ENCODE measurements at regions not wholly inside any gene's neighbourhood (a gene's known extent, or its start where the extent isn't known, plus 50 kb on each side); places are given as distances from the start of the nearest gene placed in this dataset.
"Not testable (repeated sequence)": the region's sequence is repeated elsewhere in the genome, so short reads cannot be mapped to it uniquely, and the experiment has no call there.

DNA sequence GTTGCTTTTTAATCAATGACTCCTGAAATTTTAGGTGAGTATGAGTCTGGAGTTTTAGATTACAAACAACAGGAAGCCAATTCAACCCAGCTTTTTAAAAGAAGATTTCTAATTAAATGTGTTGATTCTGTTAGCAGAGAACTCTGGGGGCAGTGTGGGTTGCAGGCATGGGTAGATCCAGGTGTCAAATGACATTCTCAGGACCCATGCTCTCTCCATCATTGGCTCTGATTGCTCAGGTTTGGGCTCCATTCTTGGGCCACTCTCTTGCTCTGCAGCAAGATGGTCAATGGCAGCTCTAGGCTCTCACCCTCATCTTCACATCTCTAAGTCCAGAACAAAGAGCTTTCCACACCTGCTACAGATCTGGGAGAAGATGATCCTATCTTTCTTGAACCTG is 463.7 kb downstream of the PREX1 start:
- no peaks in the 10 kb centered on the region for H3K4me1 ChIP-seq (ENCODE audit: control insufficient read depth in 1 of 2, insufficient read depth in 2 of 2, low read length in 2 of 2)
- H3K36me3 ChIP-seq (ENCODE audit: control insufficient read depth in 1 of 2, insufficient read depth in 2 of 2, low read length in 2 of 2): no peaks in the 10 kb centered on the region
- no peak overlapping the region for H3K27ac ChIP-seq (ENCODE audit: low read depth, low read length)
- H3K9me3 ChIP-seq (ENCODE audit: control insufficient read depth in 1 of 2, low read length in 2 of 2): peaks cover 0 to 5% of the 10 kb centered on the region in 2 donors
- H3K9ac ChIP-seq (ENCODE audit: low read depth in 1 of 2, low read length in 2 of 2): no peak overlapping the region
- no peak overlapping the region for H3K4me3 ChIP-seq (ENCODE audit: low read depth in 1 of 2, low read length in 2 of 2)
- peaks cover 0 to 7% of the 10 kb centered on the region in 2 donors for H3K27me3 ChIP-seq (ENCODE audit: control insufficient read depth in 1 of 2, insufficient read depth in 2 of 2, low read length in 2 of 2)

DNA sequence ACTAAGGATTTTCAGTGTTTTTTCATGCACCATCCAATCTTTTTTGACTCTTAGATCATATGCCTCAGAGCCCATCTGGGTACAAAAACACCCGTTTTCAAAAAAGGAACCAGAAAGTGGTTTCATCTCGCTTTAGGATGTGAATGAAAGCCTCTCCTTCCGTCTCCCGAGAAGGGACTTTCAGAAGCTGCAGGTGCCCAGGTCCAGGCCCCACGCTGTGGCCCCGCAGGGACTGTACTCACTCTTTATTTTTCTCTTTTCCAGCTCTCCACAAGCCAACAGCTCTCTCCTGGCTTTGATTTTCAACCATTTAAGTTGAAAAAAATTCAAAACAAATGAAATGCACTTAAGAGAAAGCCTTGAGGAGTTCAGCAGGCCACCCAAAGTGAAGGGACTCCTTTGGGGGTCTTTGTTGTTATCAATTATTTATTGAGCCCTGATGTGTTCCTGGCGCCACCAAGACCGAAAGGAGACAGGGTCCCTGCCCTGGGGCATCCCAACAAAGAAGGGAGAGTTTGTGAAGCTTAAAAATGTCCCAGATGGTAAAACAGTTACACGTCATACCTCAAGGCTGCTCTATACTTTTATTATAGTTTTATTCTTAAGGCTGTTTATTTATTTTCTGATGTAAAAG is 467.3 kb downstream of the PREX1 start:
- Histone ChIP-seq H3K9me3 (ENCODE audit: control insufficient read depth in 1 of 2, low read length in 2 of 2) (no peaks in the 10 kb centered on the region), H3K27ac (ENCODE audit: low read depth, low read length) (no peak overlapping the region), H3K27me3 (ENCODE audit: control insufficient read depth in 1 of 2, insufficient read depth in 2 of 2, low read length in 2 of 2) (no peaks in the 10 kb centered on the region), H3K4me1 (ENCODE audit: control insufficient read depth in 1 of 2, insufficient read depth in 2 of 2, low read length in 2 of 2) (no peaks in the 10 kb centered on the region), H3K9ac (ENCODE audit: low read depth in 1 of 2, low read length in 2 of 2) (no peak overlapping the region), H3K4me3 (ENCODE audit: low read depth in 1 of 2, low read length in 2 of 2) (no peak overlapping the region), H3K36me3 (ENCODE audit: control insufficient read depth in 1 of 2, insufficient read depth in 2 of 2, low read length in 2 of 2) (no peaks in the 10 kb centered on the region)

DNA sequence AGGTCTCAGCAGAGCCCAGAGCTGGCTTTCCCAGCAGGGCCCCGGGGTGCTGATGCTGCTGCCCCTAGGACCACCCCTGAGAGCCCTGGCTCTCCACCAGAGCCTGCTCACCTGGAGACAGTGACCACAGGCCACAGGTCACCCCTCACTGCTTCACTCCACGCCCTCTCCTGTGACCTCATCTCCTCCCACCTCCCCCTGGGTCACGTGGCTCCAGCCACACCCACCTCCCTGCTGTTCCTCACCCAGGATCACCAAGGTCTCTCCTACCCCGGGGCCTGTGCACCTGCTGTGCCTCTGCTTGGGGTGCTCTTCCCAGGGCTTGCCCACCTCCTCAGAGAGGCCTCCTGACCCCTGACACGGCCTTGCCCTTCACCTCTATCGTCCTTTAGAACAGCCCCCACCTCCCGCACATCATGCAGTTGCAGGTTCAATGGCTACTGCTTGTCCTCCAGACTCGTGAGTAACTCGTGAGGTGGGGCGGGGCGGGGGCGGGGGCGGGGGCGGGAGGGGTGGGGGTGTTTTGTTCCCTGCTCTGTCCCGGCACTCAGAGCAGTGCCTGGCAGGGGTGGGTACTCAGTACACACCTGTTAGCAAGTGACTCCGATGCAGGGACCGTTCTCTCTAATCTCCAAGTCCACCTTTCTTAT is 468.0 kb downstream of the PREX1 start:
- H3K27ac ChIP-seq (ENCODE audit: low read depth, low read length): no peak overlapping the region
- H3K4me3 ChIP-seq (ENCODE audit: low read depth in 1 of 2, low read length in 2 of 2): no peak overlapping the region
- no peak overlapping the region for H3K9ac ChIP-seq (ENCODE audit: low read depth in 1 of 2, low read length in 2 of 2)
- no peaks in the 10 kb centered on the region for H3K9me3 ChIP-seq (ENCODE audit: control insufficient read depth in 1 of 2, low read length in 2 of 2)
- no peaks in the 10 kb centered on the region for H3K36me3 ChIP-seq (ENCODE audit: control insufficient read depth in 1 of 2, insufficient read depth in 2 of 2, low read length in 2 of 2)
- no peaks in the 10 kb centered on the region for H3K27me3 ChIP-seq (ENCODE audit: control insufficient read depth in 1 of 2, insufficient read depth in 2 of 2, low read length in 2 of 2)
- no peaks in the 10 kb centered on the region for H3K4me1 ChIP-seq (ENCODE audit: control insufficient read depth in 1 of 2, insufficient read depth in 2 of 2, low read length in 2 of 2)

DNA sequence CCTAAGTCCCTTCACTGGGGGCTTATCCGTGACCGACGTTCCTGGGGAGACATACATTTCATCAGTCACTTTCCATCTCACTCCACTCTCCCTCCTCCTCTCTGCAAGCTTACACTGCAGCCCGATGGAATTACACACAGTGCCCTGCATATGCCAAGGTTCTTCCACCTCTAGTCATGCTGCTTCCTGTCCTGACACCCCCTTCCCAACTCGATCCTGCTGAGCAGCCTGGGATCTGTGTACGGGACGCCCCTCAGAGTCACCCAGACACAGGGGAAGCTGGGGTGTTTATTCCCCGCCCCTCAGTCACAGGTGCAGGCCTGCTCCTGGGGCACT is 468.8 kb downstream of the PREX1 start:
- not testable (repeated sequence) for H3K27ac ChIP-seq (ENCODE audit: low read depth, low read length); H3K36me3 ChIP-seq (ENCODE audit: control insufficient read depth in 1 of 2, insufficient read depth in 2 of 2, low read length in 2 of 2); H3K27me3 ChIP-seq (ENCODE audit: control insufficient read depth in 1 of 2, insufficient read depth in 2 of 2, low read length in 2 of 2); H3K9me3 ChIP-seq (ENCODE audit: control insufficient read depth in 1 of 2, low read length in 2 of 2); H3K9ac ChIP-seq (ENCODE audit: low read depth in 1 of 2, low read length in 2 of 2); H3K4me1 ChIP-seq (ENCODE audit: control insufficient read depth in 1 of 2, insufficient read depth in 2 of 2, low read length in 2 of 2); H3K4me3 ChIP-seq (ENCODE audit: low read depth in 1 of 2, low read length in 2 of 2)

DNA sequence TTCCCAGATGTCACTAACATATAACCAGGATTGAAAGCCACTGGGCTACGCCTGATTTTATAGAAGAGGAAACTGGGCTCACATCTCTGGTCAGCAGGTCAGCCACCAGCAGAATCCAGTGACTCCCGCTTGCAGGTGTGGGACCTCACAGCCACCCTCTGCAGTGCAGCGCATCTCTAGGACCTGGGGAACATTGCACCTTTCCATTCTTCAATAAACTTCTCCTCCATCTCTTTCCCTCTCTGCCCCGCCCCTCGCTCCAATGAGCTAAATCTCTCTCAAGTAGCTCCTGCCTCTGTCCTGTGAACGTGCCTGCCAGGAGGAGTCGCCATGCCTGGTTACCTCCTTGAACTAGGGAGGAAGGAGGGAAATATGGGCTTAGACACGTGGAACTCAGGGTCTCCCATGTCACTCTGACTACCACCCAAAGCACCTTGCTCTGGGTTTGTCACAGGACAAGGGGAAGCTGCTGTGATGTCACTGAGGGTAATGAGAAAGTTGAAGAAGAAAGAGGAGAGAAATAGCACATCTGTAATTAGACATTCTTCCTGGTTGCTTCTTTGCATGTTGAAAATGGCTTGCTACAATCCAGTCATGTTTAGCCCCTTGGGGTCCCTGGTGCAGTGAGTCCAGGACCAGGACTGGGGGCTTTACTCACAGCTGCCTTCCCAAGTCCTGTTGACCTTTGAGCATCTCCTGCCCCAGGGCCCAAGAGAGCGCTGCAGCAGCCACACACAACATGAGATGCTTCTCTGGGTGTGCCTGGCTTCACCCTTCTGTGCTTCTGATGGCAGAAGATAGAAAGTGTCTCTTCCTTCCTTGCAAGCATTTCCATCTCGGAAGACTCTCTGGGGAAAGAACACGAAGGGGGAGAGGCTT is 469.4 kb downstream of the PREX1 start:
- Histone ChIP-seq H3K4me3 (ENCODE audit: low read depth in 1 of 2, low read length in 2 of 2) (no peak overlapping the region), H3K4me1 (ENCODE audit: control insufficient read depth in 1 of 2, insufficient read depth in 2 of 2, low read length in 2 of 2) (no peaks in the 10 kb centered on the region), H3K36me3 (ENCODE audit: control insufficient read depth in 1 of 2, insufficient read depth in 2 of 2, low read length in 2 of 2) (no peaks in the 10 kb centered on the region), H3K9ac (ENCODE audit: low read depth in 1 of 2, low read length in 2 of 2) (no peak overlapping the region), H3K9me3 (ENCODE audit: control insufficient read depth in 1 of 2, low read length in 2 of 2) (no peaks in the 10 kb centered on the region), H3K27me3 (ENCODE audit: control insufficient read depth in 1 of 2, insufficient read depth in 2 of 2, low read length in 2 of 2) (no peaks in the 10 kb centered on the region), H3K27ac (ENCODE audit: low read depth, low read length) (no peak overlapping the region)

DNA sequence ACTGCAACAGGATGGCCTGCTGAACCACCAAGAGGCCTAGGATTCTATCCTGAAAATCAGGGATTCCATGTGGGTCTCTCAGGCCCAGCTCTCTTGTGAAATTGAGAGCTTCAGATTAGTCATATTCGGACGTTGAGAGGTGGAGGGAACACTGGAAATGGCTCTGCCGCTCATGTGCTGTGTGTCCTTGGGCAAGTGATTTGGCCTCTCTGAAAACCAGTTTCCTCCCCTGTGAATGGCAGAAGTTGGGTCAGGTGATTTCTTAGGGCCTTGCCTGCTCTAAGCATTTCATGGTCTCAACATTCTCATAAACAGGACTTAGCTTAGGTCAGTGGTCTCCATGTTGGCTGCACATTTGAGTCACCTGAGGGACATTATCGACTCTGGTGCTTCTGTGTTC is 470.1 kb downstream of the PREX1 start:
- H3K27ac ChIP-seq (ENCODE audit: low read depth, low read length): no peak overlapping the region
- no peaks in the 10 kb centered on the region for H3K27me3 ChIP-seq (ENCODE audit: control insufficient read depth in 1 of 2, insufficient read depth in 2 of 2, low read length in 2 of 2)
- H3K36me3 ChIP-seq (ENCODE audit: control insufficient read depth in 1 of 2, insufficient read depth in 2 of 2, low read length in 2 of 2): no peaks in the 10 kb centered on the region
- no peaks in the 10 kb centered on the region for H3K4me1 ChIP-seq (ENCODE audit: control insufficient read depth in 1 of 2, insufficient read depth in 2 of 2, low read length in 2 of 2)
- H3K4me3 ChIP-seq (ENCODE audit: low read depth in 1 of 2, low read length in 2 of 2): no peak overlapping the region
- H3K9ac ChIP-seq (ENCODE audit: low read depth in 1 of 2, low read length in 2 of 2): no peak overlapping the region
- H3K9me3 ChIP-seq (ENCODE audit: control insufficient read depth in 1 of 2, low read length in 2 of 2): no peaks in the 10 kb centered on the region

DNA sequence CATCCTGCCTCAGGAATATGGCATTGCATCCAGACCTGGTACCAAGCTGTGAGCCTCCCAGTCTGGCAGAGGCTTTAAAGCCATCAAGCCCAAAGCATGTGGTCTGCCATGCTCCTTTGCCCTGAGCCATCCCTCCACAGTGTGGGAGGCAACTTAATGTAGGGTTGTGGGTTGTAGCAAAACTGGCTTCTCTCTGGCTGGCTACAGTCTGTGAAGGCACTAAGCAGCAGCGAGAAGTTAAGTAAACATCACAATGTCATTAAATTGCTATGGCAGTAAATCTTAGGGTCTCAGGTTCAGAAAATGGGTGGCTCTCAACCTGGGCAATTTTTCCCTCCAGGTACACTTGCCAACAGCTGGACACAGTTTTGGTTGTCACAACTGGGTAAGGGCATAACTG is 472.9 kb downstream of the PREX1 start:
- Histone ChIP-seq H3K36me3 (ENCODE audit: control insufficient read depth in 1 of 2, insufficient read depth in 2 of 2, low read length in 2 of 2) (no peaks in the 10 kb centered on the region), H3K4me1 (ENCODE audit: control insufficient read depth in 1 of 2, insufficient read depth in 2 of 2, low read length in 2 of 2) (no peaks in the 10 kb centered on the region), H3K9me3 (ENCODE audit: control insufficient read depth in 1 of 2, low read length in 2 of 2) (no peaks in the 10 kb centered on the region), H3K9ac (ENCODE audit: low read depth in 1 of 2, low read length in 2 of 2) (no peak overlapping the region), H3K4me3 (ENCODE audit: low read depth in 1 of 2, low read length in 2 of 2) (no peak overlapping the region), H3K27ac (ENCODE audit: low read depth, low read length) (no peak overlapping the region), H3K27me3 (ENCODE audit: control insufficient read depth in 1 of 2, insufficient read depth in 2 of 2, low read length in 2 of 2) (no peaks in the 10 kb centered on the region)

DNA sequence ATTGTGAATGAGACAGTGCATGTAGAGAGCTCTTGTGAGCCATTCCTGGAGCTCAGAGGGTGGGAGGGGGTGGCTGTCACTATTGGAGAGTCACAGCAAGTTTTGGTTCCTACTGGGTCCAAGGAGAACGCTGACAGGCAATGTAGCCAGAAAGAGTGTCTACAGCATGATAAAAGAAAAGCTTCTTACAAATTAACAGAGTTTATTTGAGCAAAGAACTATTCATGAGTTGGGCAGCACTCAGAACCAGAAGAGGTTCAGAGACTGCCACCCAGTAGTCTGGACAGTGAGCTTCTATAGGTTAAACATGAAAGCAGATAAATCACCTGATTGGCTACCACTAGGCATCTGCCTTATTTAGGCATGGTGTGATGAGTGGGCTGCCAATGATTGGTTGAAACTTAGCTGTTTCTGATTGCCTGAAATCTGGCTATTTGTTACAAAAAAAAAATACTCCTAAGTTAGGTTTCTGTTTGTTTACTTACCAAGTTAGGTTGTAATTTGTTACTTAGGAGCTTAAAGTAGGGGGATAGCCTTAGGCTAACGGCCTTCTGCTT is 473.4 kb downstream of the PREX1 start:
- Histone ChIP-seq H3K36me3 (ENCODE audit: control insufficient read depth in 1 of 2, insufficient read depth in 2 of 2, low read length in 2 of 2) (no peaks in the 10 kb centered on the region), H3K4me3 (ENCODE audit: low read depth in 1 of 2, low read length in 2 of 2) (no peak overlapping the region), H3K27me3 (ENCODE audit: control insufficient read depth in 1 of 2, insufficient read depth in 2 of 2, low read length in 2 of 2) (no peaks in the 10 kb centered on the region), H3K9me3 (ENCODE audit: control insufficient read depth in 1 of 2, low read length in 2 of 2) (no peaks in the 10 kb centered on the region), H3K9ac (ENCODE audit: low read depth in 1 of 2, low read length in 2 of 2) (no peak overlapping the region), H3K4me1 (ENCODE audit: control insufficient read depth in 1 of 2, insufficient read depth in 2 of 2, low read length in 2 of 2) (no peaks in the 10 kb centered on the region), H3K27ac (ENCODE audit: low read depth, low read length) (no peak overlapping the region)

DNA sequence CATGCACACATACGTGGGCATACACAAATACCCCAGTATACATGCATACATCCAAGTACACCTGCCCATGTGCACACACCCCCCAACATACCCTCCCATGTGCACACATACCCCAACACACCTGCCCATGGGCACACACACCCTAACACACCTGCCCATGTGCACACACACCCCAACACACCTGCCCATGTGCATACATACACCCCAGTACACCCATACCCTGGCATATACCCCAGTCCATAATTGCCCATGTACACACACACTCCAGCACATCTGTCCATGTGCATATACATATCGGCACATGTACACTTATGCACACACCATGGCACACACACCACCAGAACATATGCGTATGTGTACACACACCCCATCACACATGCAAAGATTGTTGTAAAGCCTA is 475.2 kb downstream of the PREX1 start:
- no peaks in the 10 kb centered on the region for H3K27me3 ChIP-seq (ENCODE audit: control insufficient read depth in 1 of 2, insufficient read depth in 2 of 2, low read length in 2 of 2)
- no peak overlapping the region for H3K27ac ChIP-seq (ENCODE audit: low read depth, low read length)
- H3K4me3 ChIP-seq (ENCODE audit: low read depth in 1 of 2, low read length in 2 of 2): no peak overlapping the region
- H3K9me3 ChIP-seq (ENCODE audit: control insufficient read depth in 1 of 2, low read length in 2 of 2): no peaks in the 10 kb centered on the region
- no peaks in the 10 kb centered on the region for H3K4me1 ChIP-seq (ENCODE audit: control insufficient read depth in 1 of 2, insufficient read depth in 2 of 2, low read length in 2 of 2)
- no peak overlapping the region for H3K9ac ChIP-seq (ENCODE audit: low read depth in 1 of 2, low read length in 2 of 2)
- H3K36me3 ChIP-seq (ENCODE audit: control insufficient read depth in 1 of 2, insufficient read depth in 2 of 2, low read length in 2 of 2): no peaks in the 10 kb centered on the region

DNA sequence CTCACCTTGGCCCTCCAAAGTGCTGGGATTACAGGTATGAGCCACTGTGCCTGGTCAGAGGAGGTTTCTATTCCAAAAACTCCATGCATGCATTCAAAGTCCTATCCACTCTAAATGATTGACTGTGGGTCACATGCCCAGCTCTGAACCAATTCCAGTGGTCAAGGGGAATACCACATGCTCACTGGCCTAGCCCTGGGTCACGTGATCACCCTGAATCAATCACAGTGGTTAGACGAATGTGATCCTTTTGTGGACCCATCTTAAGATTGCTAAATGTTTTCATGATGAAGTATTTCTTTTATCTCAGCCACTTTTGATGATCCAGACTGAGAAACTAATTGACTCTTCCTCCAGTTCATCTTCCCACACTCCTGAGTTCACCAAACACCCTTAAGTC is 475.8 kb downstream of the PREX1 start:
- no peaks in the 10 kb centered on the region for H3K27me3 ChIP-seq (ENCODE audit: control insufficient read depth in 1 of 2, insufficient read depth in 2 of 2, low read length in 2 of 2)
- H3K9ac ChIP-seq (ENCODE audit: low read depth in 1 of 2, low read length in 2 of 2): no peak overlapping the region
- H3K4me3 ChIP-seq (ENCODE audit: low read depth in 1 of 2, low read length in 2 of 2): no peak overlapping the region
- H3K36me3 ChIP-seq (ENCODE audit: control insufficient read depth in 1 of 2, insufficient read depth in 2 of 2, low read length in 2 of 2): no peaks in the 10 kb centered on the region
- H3K4me1 ChIP-seq (ENCODE audit: control insufficient read depth in 1 of 2, insufficient read depth in 2 of 2, low read length in 2 of 2): no peaks in the 10 kb centered on the region
- no peaks in the 10 kb centered on the region for H3K9me3 ChIP-seq (ENCODE audit: control insufficient read depth in 1 of 2, low read length in 2 of 2)
- no peak overlapping the region for H3K27ac ChIP-seq (ENCODE audit: low read depth, low read length)
